NCI-H526 (cell line): ENCODE measurements at regions not wholly inside any gene's neighbourhood (a gene's known extent, or its start where the extent isn't known, plus 50 kb on each side); places are given as distances from the start of the nearest gene placed in this dataset.
A peak's percentile ranks its signal among the peaks of the same experiment; 100 is the strongest.
"Not testable (repeated sequence)": the region's sequence is repeated elsewhere in the genome, so short reads cannot be mapped to it uniquely, and the experiment has no call there.

Experiments
- DNase-seq, 2 experiments: peaks; one replicate each; lab custom pipeline; 2025; lab: John Stamatoyannopoulos, UW

GRCh38 chr20:48405909-48406308 is 421.9 kb downstream of the PREX1 start:
- DNase-seq: no peak

GRCh38 chr20:48404598-48404997 is 423.2 kb downstream of the PREX1 start:
- no peak for DNase-seq

GRCh38 chr20:48403167-48403761 is 424.5 kb downstream of the PREX1 start:
- DNase-seq: no peak

- no peak for DNase-seq
Measured at GRCh38 chr20:48401359-48401758, 426.4 kb downstream of the PREX1 start.

- DNase-seq: no peak
Measured at GRCh38 chr20:48400009-48400408, 427.8 kb downstream of the PREX1 start.

- no peak for DNase-seq
Measured at GRCh38 chr20:48398506-48399449, 429.0 kb downstream of the PREX1 start.

GRCh38 chr20:48396981-48397861 is 430.6 kb downstream of the PREX1 start:
- not testable (repeated sequence) for DNase-seq

- DNase-seq: no peak
Measured at GRCh38 chr20:48395816-48396546, 431.8 kb downstream of the PREX1 start.

- no peak for DNase-seq
Measured at GRCh38 chr20:48394415-48395081, 433.3 kb downstream of the PREX1 start.

GRCh38 chr20:48393737-48394314 is 434.0 kb downstream of the PREX1 start:
- no peak for DNase-seq

- no peak for DNase-seq
Measured at GRCh38 chr20:48393311-48393685, 434.5 kb downstream of the PREX1 start.

- no peak for DNase-seq
Measured at GRCh38 chr20:48392407-48393310, 435.1 kb downstream of the PREX1 start.

- DNase-seq: no peak
Measured at GRCh38 chr20:48390981-48391380, 436.8 kb downstream of the PREX1 start.

GRCh38 chr20:48387675-48388074 is 440.1 kb downstream of the PREX1 start:
- DNase-seq: no peak

- DNase-seq: no peak
Measured at GRCh38 chr20:48385527-48385926, 442.3 kb downstream of the PREX1 start.

GRCh38 chr20:48385114-48385513 is 442.7 kb downstream of the PREX1 start:
- no peak for DNase-seq

GRCh38 chr20:48384147-48384818 is 443.5 kb downstream of the PREX1 start:
- peak in 1 of 2 experiments; percentile 15 for DNase-seq

GRCh38 chr20:48383252-48383651 is 444.5 kb downstream of the PREX1 start:
- DNase-seq: no peak

- DNase-seq: no peak
Measured at GRCh38 chr20:48382304-48382703, 445.5 kb downstream of the PREX1 start.
